ENCODE measurements at regions not wholly inside any gene's neighbourhood (a gene's known extent, or its start where the extent isn't known, plus 50 kb on each side); places are given as distances from the start of the nearest gene placed in this dataset.

DNA sequence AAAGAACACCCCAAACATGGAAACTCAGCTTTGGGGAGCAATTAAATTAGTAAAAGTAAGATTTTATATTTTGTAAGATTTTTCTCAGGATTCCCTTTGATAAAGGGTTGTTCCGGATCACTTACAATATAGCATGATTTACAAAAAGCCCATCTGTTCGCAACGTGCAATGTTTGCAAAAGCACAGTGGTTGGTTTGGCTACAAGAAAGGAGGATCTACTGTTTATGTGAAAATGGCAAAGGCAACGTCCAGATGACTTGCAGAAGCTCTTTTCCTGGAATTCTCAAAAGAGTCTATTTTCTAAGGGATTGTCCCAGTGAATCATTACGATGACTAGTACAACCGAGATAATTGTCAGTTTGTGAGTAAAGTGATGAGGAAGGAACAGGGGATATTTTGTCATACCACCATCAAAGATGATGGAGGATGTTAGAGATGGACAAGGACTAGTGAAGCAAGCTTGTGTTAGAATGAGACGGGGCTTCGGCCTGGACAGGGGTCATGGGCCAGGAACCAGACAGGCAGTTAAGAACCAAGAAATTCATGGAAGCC is 71.6 kb downstream of the CRYGS start:
- in situ Hi-C loops (cut with MboI; ENCODE audit: low pct_ligation_motif_present in 1 of 4, low pct_unique_long_range_greater_than_20kb in 1 of 4, low sequenced_read_pairs in 3 of 4) (no loop called here), intact Hi-C loops (cut with DNase I; ENCODE audit: low total_unique reads) (no loop called here)

DNA sequence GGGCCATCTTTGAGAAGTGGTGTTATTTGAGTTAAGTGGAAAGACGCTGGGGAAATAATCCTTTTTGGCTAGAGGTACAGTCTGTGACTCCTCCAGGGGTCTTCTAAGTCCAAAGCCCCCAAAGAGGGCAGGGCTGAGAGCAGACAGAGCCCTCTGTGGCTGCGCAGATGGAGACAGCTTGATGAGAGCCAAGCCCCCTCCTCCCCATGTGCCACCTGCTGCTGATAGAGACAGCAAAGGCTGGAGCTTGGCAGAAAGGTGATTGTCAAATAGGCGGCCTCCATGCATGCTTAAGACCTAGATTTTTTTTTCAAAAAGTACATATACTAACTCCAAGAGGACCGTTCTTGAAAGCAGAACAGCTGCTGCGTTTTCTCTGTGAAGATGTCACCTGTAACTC is 72.4 kb downstream of the CRYGS start:
- in situ Hi-C loops (cut with MboI; ENCODE audit: low pct_ligation_motif_present in 1 of 4, low pct_unique_long_range_greater_than_20kb in 1 of 4, low sequenced_read_pairs in 3 of 4) = no loop called here
- no peaks in the 10 kb centered on the region for H3K27me3 ChIP-seq
- WGBS, 2 donors (ENCODE audit: low coverage in 1 of 2) = 62 to 74% methylated on average over 3 to 5 of the region's 5 CpGs
- no peaks in the 10 kb centered on the region for H3K4me1 ChIP-seq
- no peak overlapping the region for H3K4me3 ChIP-seq
- no peak overlapping the region for H3K27ac ChIP-seq
- no peaks in the 10 kb centered on the region for H3K36me3 ChIP-seq
- intact Hi-C loops (cut with DNase I; ENCODE audit: low total_unique reads) = no loop called here
- no peaks in the 10 kb centered on the region for H3K9me3 ChIP-seq
- TF ChIP-seq, protein P1, sequence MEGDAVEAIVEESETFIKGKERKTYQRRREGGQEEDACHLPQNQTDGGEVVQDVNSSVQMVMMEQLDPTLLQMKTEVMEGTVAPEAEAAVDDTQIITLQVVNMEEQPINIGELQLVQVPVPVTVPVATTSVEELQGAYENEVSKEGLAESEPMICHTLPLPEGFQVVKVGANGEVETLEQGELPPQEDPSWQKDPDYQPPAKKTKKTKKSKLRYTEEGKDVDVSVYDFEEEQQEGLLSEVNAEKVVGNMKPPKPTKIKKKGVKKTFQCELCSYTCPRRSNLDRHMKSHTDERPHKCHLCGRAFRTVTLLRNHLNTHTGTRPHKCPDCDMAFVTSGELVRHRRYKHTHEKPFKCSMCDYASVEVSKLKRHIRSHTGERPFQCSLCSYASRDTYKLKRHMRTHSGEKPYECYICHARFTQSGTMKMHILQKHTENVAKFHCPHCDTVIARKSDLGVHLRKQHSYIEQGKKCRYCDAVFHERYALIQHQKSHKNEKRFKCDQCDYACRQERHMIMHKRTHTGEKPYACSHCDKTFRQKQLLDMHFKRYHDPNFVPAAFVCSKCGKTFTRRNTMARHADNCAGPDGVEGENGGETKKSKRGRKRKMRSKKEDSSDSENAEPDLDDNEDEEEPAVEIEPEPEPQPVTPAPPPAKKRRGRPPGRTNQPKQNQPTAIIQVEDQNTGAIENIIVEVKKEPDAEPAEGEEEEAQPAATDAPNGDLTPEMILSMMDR (IDR thresholded peaks at IDR 0.05) = no peak
- TF ChIP-seq POLR2A (IDR thresholded peaks at IDR 0.05) = no peak
- no peak for TF ChIP-seq POLR2AphosphoS5 (IDR thresholded peaks at IDR 0.05)
- no peak for TF ChIP-seq EP300 (IDR thresholded peaks at IDR 0.05; ENCODE audit: low read depth)
- no peak for DNase-seq

More for the DNA sequence above, 71.6 kb downstream of the CRYGS start:
- Histone ChIP-seq H3K27me3 (no peaks in the 10 kb centered on the region), H3K4me1 (no peaks in the 10 kb centered on the region), H3K36me3 (no peaks in the 10 kb centered on the region), H3K4me3 (no peak overlapping the region), H3K9me3 (no peaks in the 10 kb centered on the region), H3K27ac (no peak overlapping the region)
- no peak for DNase-seq
- TF ChIP-seq POLR2AphosphoS5 (IDR thresholded peaks at IDR 0.05) (no peak), EP300 (IDR thresholded peaks at IDR 0.05; ENCODE audit: low read depth) (no peak), POLR2A (IDR thresholded peaks at IDR 0.05) (no peak)
- TF ChIP-seq, protein P1 (IDR thresholded peaks at IDR 0.05) = no peak
- WGBS, 2 donors (ENCODE audit: low coverage in 1 of 2) = 71 to 80% methylated on average over 8 of the region's 8 CpGs

DNA sequence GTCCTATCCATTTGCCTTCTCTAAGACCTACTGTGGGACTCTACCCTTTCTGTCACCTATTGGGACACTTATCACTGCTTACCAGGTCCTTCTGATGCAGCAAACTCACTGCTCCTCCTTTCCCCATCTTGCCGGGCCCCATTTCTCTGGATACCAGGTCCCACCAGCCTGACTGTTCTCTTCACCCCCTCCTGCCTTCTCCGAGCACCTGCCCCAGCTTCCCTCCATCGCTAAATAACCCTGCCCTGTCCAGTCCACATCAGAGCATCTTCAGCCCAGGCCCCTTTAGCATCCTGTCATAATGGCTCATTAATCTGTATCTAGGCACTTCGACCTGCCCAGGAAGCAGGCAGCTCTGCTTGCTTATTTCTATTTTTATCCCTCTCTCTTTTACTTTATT is 74.7 kb downstream of the CRYGS start:
- Histone ChIP-seq H3K36me3 (no peaks in the 10 kb centered on the region), H3K4me3 (no peak overlapping the region), H3K27me3 (no peaks in the 10 kb centered on the region), H3K4me1 (no peaks in the 10 kb centered on the region), H3K9me3 (no peaks in the 10 kb centered on the region), H3K27ac (no peak overlapping the region)
- TF ChIP-seq, protein P1 (IDR thresholded peaks at IDR 0.05) = no peak
- TF ChIP-seq POLR2A (IDR thresholded peaks at IDR 0.05) (no peak), EP300 (IDR thresholded peaks at IDR 0.05; ENCODE audit: low read depth) (no peak), POLR2AphosphoS5 (IDR thresholded peaks at IDR 0.05) (no peak)
- intact Hi-C loops (cut with DNase I; ENCODE audit: low total_unique reads) = no loop called here
- no peak for DNase-seq
- in situ Hi-C loops (cut with MboI; ENCODE audit: low pct_ligation_motif_present in 1 of 4, low pct_unique_long_range_greater_than_20kb in 1 of 4, low sequenced_read_pairs in 3 of 4) = no loop called here
- WGBS, 2 donors (ENCODE audit: low coverage in 1 of 2) = 70 to 74% methylated on average over 4 of the region's 4 CpGs

- no peaks in the 10 kb centered on the region for H3K4me1 ChIP-seq
Measured at GRCh38 chr3:186467969-186468368, 76.2 kb downstream of the CRYGS start.

More at GRCh38 chr3:186467969-186468368, 76.2 kb downstream of the CRYGS start:
- no peaks in the 10 kb centered on the region for H3K36me3 ChIP-seq
- intact Hi-C loops (cut with DNase I; ENCODE audit: low total_unique reads) = no loop called here
- no peak overlapping the region for H3K27ac ChIP-seq
- H3K27me3 ChIP-seq = no peaks in the 10 kb centered on the region
- H3K9me3 ChIP-seq = no peaks in the 10 kb centered on the region
- DNase-seq = no peak
- WGBS, 2 donors (ENCODE audit: low coverage in 1 of 2) = 71 to 80% methylated on average over 1 to 2 of the region's 2 CpGs
- no peak overlapping the region for H3K4me3 ChIP-seq
- in situ Hi-C loops (cut with MboI; ENCODE audit: low pct_ligation_motif_present in 1 of 4, low pct_unique_long_range_greater_than_20kb in 1 of 4, low sequenced_read_pairs in 3 of 4) = no loop called here
- TF ChIP-seq POLR2AphosphoS5 (IDR thresholded peaks at IDR 0.05) (no peak), POLR2A (IDR thresholded peaks at IDR 0.05) (no peak), EP300 (IDR thresholded peaks at IDR 0.05; ENCODE audit: low read depth) (no peak)
- TF ChIP-seq, protein P1 (IDR thresholded peaks at IDR 0.05) = no peak
